HG02943 (cell line): ENCODE measurements at regions not wholly inside any gene's neighbourhood (a gene's known extent, or its start where the extent isn't known, plus 50 kb on each side); places are given as distances from the start of the nearest gene placed in this dataset.

Experiments used
- ATAC-seq: cut with Tn5 transposase; IDR thresholded peaks from one replicate; pipeline ENCODE4 v1.9.1; 2021; ENCODE audit warnings: mild to moderate bottlenecking, low read depth, moderate library complexity; ENCODE audit not compliant: unreplicated experiment

DNA sequence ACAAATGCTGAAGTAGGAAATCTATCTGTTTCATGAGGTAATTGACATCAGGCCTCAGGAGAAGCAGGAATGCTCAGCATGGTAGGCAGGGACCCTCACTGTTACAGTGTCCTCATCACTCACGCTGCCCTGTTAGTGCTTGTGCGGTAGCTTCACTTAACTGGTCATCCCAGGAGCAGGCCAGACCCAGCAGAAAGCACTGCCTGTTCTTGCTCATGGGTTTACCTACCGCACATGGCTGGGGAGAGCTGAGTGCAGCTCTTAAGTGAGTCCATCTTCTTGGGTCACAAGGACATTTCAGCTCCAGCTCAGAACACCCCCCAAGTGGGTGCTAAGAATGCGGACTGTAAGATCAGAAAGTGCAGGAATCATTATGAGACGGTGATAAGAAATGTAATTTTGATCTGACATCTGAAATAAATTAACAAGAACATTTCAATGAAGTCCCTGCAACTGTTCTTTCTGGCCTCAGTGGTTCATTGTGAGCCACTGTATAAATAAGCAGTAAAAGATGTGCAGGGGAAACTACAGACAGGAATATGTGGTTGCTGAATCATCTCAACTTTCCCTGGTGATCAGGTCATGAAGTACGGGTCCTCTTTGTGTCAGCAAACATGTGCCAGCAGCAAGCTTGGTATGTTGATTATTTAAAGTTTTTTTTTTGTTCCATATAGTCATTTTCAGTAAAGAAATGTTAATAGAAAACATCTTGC, 757.7 kb upstream of the TMEM132C start:
- ATAC-seq, result no peak

DNA sequence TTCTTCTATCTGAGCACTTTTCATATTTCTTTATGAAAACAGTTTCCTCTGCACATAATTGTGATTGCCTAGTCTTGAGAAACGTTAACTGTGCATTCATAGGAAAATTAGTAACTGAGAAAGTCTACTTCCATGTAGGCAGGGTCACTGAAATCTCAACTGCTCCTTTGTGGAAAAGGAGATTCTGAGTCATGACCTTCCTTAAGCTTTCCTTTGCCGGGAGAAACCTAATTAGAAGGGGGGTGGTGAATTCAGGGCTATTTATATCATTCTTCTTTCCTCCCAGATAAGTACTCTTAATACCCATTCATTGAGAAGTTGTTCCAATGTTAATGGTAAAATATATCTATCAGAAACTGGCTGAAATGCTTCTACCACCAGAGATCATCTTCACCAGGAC, 751.0 kb upstream of the TMEM132C start:
- no peak for ATAC-seq

DNA sequence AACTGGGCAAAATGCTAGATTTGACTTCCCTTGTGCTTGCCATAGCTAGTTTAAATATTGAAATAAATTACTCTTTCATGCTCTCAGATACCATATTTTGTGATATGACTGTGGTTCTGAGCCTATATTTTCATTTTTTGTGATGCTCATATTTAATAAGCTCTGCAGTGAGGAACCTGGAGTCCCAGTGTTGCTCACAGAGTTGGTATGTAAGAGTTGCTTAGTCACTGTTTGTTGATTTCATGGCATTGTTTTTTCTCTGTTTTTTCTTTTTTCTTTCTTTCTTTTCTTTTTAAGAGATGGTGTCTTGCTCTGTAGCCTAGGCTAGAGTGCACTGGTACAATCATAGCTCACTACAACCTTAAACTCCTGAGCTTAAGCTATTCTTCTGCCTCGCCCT, 750.5 kb upstream of the TMEM132C start:
- no peak for ATAC-seq

DNA sequence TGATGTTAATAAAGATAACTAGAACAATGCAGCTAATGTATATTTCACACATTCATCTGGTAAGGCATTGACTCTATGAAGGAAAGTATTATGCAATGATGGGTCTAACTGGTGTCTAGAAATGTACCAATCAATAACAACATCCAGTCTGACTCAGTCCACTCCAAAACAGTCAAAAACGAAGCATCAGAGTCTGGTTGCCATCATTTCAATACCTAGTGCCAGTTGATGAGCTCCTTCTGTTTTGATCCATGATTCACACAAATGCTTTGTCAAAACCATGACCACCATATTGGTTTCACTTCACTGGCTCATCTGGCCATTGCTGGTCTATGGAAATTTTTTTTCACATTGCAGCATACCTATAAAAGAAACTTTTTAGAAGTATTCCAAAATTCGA, 747.2 kb upstream of the TMEM132C start:
- no peak for ATAC-seq

DNA sequence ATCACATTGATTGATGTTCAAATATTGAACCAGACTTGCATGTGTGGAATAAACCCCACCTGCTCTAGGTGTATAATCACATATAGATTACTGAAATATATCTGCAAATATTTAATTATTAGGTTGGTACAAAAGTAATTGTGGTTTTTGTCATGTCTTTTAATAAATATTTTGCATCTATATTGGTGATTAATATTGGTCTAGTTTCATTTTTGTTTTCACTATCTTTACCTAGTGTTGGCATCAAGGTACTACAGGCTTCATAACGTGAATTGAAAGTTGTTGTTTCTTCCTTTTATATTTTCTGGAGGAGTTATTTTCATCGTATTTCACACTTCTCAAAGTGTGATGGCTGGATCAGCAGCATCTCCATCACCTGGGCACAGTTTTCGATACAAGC, 740.0 kb upstream of the TMEM132C start:
- ATAC-seq, result no peak

DNA sequence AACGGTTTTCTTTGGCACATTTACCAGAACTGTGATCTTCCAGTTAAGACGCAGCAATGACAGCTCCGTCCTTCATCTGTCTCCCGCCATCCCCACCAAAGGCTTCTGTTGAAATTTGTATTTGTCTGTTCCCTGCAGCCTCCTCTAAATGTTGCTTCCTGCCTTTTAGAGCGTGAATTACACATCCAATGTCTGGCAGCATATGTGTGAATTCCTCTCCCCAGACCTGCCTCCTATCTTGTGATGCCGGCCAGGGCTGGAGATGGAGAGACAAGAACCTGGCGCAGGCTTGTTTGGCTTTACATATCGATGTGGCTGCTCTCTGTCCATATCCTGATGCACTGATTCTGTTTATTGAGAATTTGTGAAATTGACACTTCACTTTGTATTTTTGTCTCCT, 738.4 kb upstream of the TMEM132C start:
- no peak for ATAC-seq

DNA sequence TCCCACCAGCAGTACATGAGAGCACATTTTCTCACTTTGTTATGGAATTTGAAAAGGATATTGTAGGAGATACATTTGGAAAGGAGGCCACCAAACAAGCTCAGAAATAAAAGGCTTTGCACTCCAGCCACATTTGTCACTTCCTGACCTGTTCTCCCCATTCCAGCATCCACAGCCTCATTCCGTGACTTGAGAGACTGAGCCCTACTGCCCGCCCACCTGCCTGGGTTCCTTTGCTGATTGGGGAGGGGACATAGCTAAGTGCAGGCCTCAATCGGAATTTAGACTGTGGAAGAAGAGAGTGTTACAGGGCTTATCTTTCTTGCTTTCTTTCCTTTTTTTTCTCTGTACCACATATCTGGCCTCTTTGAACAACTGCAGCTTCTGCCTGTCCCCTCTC, 735.4 kb upstream of the TMEM132C start:
- ATAC-seq, result no peak

DNA sequence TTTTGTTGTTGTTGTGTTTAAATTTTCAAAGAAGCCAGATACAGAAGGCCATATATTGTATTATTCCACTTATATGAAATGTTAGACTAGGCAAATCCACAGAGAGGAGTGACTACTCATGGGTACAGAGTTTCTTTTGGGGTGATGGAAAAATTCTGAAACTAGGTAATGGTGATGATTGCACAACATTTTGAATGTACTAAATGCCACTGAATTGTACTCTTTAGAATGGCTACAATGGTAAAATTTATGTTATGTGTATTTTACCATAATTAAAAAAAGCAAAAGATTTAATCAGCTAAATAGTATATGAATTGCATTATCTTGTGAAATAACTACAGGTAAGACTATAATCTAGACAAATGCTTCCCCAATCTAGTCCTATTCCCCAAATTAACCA, 733.6 kb upstream of the TMEM132C start:
- no peak for ATAC-seq

DNA sequence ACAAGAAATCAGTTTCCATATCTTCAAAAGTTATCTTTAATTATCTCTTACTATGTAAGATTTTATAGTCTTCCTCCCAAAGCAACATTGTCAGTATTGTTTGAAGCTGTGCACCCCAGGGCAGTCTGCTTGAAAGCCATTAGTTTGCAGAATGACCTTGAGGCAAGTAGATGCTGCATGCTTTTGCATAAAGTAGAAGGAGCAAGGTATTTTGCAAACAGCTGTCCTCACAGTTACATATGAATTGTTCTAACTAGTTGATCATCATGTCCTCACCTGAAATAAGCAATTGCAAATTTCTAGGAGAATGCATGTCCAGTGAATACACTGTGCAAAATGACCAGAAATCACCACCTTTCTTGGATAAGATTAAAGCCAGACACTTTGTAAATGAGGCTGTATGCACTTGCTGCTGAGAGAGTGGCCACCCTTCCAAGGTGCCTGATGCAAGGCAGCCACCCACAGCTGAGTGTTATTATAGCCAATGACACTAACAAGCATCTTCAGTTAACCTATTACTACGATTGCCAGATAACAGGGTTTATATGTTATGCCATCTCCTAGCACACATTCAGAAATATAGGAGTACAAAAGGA, 730.0 kb upstream of the TMEM132C start:
- no peak for ATAC-seq

DNA sequence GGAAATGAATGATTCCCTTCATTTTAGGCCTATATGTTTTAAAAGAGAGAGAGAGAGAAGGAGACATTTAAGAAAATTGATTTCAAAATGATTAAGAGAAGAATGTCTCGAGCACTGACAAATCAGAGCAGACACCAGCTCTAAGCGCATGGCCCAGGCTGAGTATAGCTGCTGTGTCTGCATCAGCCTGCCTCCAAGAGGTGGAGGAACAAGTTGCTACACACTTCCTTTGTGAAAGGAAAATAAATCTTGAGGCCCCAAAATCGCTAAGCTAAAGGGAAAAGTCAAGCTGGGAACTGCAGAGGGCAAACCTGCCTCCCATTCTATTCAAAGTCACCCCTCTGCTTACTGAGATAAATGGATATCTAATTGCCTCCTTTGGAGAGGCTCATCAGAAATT, 728.7 kb upstream of the TMEM132C start:
- no peak for ATAC-seq

DNA sequence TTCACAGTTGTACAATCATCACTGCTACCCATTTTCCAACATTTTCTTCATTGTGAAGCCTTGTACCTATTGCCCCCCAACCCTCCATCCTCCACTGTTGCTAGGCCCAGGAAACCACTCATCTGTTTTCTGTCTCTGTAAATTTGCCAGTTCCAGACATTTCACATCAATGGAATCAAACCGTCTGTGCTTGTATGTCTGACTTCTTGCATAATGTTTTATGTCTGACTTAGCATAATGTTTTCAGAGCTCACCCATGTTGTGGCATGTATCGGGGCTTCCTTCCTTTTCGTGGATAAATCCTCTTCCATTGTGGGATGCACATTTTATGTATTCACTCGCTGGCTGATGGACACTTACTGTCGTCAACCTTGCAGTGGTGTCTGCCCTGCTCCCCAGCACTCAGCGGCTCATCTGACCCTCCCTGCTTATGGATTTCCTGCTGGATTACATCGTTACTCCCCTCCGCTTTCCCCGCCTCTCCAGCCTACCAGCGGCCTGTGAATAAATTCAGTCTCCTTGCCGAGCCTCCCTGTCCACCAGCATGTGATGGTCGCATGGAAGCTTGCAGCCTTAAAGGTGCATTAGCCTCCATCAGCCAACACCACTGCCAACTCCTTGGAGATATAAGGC, 727.6 kb upstream of the TMEM132C start:
- ATAC-seq, result no peak

DNA sequence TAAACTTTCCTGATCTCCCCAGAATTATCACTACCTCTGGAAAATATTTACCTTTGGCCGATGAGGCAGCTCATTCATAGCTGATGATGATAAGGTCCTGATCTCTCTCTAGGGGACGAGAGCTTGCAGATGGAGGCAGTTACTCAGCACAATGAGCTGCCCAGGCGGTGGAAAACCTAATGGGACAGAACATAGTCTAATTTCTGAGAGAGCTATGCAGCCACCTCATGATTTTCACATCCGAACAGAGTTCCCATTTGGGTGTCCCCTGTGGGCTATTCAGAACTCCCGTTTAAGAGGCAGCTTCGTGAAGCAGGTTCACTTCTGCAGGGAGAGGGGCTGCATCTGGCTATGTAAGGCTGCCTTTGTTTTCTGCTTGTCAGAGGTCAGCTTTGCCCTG, 724.6 kb upstream of the TMEM132C start:
- ATAC-seq, result no peak

DNA sequence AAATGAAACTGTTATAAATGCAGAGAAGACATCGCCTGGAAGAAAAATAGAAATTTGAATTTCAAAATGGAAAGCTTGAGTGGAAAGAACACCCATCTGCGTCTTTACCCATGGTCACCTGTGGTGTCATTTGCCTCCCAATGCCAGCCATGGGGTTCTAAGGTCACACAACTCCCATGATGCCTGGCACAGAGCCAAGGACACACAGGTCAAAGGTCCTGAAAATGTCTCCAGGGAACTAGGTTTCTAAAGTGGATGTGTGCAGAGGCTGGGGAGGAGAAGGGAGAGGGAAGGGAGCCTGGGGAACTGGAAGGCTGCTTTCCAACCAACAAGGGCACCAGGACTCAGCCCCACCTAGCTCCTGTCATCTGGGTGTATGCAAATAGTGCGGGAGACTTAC, 724.0 kb upstream of the TMEM132C start:
- ATAC-seq, result no peak

DNA sequence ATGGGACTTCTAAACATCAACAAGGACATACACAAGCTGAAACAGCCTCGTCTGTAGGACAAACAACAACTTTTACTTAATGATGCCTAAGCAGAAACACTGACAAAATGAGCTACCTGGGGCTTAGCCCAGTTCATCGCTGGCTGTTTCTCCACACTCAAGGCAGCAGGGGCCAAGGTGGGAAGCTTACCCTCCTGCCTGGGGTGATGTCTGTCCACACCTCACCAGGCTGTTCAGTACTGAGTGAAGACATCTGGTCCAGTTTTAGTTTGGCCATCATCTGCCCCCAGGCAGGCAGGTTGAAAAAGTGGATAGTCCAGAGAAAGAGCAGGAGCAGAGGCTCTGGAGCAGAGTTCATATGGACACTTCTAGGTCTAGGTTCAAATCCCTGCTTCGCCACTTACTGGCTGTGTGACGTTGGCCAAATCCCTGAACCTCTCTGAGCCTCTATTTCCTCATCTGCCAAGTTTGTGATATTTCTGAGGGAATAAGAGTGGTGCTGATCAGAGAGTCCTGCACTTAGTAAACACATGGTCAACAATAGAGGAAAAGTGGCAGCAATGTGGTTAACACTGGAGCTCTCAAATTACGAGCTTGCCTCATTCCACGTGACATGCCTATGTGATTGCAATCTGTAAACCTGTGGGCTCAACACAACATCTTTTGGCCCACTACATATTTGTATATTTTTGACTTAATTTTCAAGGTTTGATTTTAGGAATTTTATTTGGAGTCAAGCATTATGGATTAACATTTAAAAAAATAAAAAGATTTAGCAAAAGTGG, 720.1 kb upstream of the TMEM132C start:
- ATAC-seq, result no peak

DNA sequence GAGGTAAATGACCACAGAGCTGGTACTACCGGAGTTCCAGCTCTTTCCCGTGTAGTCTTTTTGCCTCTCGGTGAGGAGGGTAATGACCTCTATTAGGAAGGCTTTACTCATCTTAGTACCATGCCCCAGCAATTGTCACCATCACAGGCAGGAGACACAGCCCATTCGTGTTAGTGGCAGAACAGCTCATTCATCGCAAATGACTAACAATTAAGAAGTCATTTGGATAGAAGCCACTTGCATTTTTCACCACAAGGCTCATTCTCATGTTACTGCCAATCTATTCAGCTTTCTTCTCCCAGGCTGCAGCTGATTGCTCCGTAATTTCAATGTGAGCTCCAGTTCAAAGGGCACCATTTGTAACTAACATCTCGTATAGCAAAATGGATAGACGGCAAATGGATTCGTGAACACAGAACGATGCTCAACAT, 718.8 kb upstream of the TMEM132C start:
- no peak for ATAC-seq

DNA sequence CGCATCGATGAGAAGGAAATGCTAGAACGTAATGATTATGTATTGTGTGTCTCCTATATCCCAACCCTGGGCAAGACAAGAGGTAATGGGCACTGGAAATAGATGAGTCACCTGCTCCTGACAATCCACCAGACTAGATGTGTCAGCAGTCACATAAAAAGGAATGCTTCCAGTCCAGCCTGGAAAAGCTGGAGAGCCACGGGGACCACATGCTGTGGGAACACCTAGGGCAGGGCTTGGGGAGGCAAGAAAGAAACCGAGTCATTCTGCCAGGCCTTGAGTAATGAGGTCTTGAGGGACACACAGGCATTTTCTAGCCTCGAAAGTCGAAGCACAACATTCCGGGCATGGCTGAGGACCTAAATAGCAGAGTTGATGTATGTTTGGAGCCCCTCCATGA, 716.7 kb upstream of the TMEM132C start:
- ATAC-seq, result no peak

DNA sequence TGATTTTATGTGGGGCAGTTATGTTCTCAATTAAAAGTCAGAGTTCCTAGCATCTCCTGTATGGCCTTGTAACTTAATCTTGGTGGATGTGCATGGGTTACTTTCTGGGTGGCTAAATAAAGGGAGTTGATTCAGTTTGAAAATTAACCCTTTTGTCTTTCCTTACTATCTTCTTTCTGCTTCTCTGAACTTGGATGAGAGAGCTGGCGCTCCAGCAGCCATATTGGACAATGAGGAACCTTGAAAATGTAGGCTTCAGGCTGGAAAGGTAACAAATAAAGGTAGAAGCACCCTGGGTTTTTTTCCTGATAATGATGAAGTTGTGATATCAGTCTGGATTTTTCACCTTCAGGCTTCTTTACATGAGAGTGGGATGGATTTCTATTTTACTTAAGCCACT, 714.1 kb upstream of the TMEM132C start:
- no peak for ATAC-seq

DNA sequence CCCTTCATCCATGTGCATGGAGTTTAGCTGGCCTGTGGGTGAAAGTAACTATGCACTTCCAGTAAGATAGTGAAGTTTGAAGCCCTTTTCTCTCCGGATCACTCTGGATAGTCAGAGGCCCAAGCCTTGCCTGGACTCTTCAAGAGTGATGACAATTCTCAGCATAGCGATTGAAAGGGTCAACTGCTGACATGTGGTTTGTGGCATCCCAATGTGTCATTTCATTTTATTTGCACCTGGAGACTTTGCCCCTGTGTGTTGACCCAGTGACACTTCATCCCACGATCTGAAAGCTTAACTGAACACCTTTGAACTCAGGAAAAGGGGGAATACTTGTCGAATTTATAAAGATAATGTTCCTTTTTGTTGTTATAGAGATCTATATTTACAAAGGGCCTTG, 711.9 kb upstream of the TMEM132C start:
- ATAC-seq, result no peak

DNA sequence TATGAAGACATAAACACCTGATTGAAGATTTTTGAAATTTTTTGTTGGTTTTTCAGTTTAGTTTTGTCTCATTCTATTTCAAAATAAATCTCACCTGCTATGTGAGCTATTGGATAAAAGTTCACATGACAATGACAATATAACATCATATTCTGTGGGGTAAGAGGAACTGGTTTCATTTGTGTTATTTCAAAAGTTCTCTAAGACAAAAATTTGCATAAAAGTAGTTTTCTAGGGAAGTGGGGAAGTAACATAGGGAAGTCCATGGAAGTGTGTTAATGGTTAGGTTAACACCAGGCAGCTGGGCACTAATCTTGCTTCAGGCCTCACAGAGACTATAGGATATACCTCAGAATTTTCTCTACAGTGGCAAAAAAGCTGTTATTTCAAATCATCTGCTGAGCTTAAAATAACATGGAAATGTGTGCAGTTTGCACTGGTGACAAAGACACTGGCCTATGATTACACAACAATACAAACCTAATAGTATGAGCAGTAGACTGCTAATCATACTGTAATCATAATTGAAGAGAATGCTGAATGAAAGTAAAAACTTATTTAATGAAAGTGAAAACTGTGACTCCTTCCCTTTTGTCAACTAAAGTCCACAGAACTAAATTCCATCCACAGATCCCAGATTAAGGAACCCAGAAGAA, 710.6 kb upstream of the TMEM132C start:
- no peak for ATAC-seq

DNA sequence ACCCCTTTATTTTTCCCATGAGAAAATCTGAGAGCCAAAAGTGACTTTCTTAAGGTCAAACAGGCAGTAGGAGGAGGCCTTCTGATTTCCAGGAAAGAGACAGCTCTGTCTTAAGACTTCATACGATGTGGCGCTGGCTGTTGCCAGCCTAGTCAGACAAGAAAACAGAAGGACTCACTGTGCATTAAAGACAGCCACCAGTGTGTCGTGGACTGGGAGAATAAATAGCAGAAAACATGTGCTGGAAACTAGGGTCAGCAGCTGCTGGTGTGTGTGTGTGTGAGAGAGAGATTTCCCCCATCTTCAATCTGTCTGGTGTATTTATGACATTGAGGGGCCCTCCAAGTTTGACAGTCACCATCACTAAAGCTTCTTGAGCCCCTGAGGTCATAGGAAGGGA, 708.6 kb upstream of the TMEM132C start:
- no peak for ATAC-seq
